H1 (cell line): ENCODE measurements at regions not wholly inside any gene's neighbourhood (a gene's known extent, or its start where the extent isn't known, plus 50 kb on each side); places are given as distances from the start of the nearest gene placed in this dataset.

Experiments
- CTCF ChIA-PET: fragments of 300-600 bp; sonication (Branson Sonifier 250); formaldehyde crosslinking; loops from one replicate; lab custom pipeline; 2021; ENCODE audit not compliant: partially characterized antibody; lab: Charles Lee
- POLR2A ChIA-PET: fragments of 300-600 bp; sonication (Branson Sonifier 250); formaldehyde crosslinking; loops from one replicate; lab custom pipeline; 2021; ENCODE audit warnings: inconsistent platforms; ENCODE audit not compliant: partially characterized antibody; lab: Charles Lee
- DNase-seq, 2 experiments: peaks; one replicate each; pipeline versions ENCODE4 v3.0.0 to v3.0.0-alpha.2; 2010 to 2022; ENCODE audit warnings: low spot score in 2 of 2, low read depth in 1 of 2, mixed read lengths in 1 of 2
- FAIRE-seq: peaks from 2 replicates; lab custom pipeline; 2011; peaks lifted over from hg19 to GRCh38; lab: Jason Lieb, UNC
- H2AFZ ChIP-seq: 2 replicates; pipeline ENCODE4 v1.8.1; 2012; ENCODE audit warnings: low read length, inconsistent platforms
- H2AK5ac ChIP-seq: 2 replicates; pipeline ENCODE4 v1.6.1; 2013; ENCODE audit warnings: low read depth, low read length
- H2BK120ac ChIP-seq: replicated peaks from 2 replicates; pipeline ENCODE3; 2013; ENCODE audit warnings: low read depth, low read length, inconsistent platforms
- H2BK12ac ChIP-seq: 2 replicates; pipeline ENCODE4 v1.6.1; 2013; ENCODE audit warnings: low read depth, low read length
- H2BK15ac ChIP-seq: 2 replicates; pipeline ENCODE4 v1.6.1; 2013; ENCODE audit warnings: low read length
- H2BK20ac ChIP-seq: 2 replicates; pipeline ENCODE4 v1.6.1; 2013; ENCODE audit warnings: low read length
- H2BK5ac ChIP-seq: 2 replicates; pipeline ENCODE4 v1.6.1; 2013; ENCODE audit warnings: low read depth, low read length
- H3K14ac ChIP-seq: 2 replicates; pipeline ENCODE4 v1.6.1; 2013; ENCODE audit warnings: inconsistent platforms; ENCODE audit not compliant: insufficient read length
- H3K18ac ChIP-seq: 2 replicates; pipeline ENCODE4 v1.6.1; 2013; ENCODE audit warnings: low read length; ENCODE audit errors: extremely low read depth
- H3K23ac ChIP-seq: 2 replicates; pipeline ENCODE4 v1.6.1; 2013; ENCODE audit warnings: inconsistent platforms; ENCODE audit not compliant: insufficient read length
- H3K23me2 ChIP-seq: 2 replicates; pipeline ENCODE4 v1.6.1; 2013; ENCODE audit warnings: low read depth, low read length
- H3K27ac ChIP-seq: 2 replicates; pipeline ENCODE4 v1.6.1; 2011; ENCODE audit warnings: low read depth, low read length, inconsistent platforms
- H3K27me3 ChIP-seq, 4 experiments: replicated peaks in 1 of 4; 1 replicate in 1 of 4; 2 replicates in 3 of 4; pipeline versions ENCODE4 v1.6.1 to v1.8.1; 2011 to 2013; ENCODE audit warnings: low read length in 3 of 4, mild to moderate bottlenecking in 3 of 4, inconsistent platforms in 2 of 4, mixed read lengths in 2 of 4, moderate library complexity in 1 of 4; ENCODE audit not compliant: control insufficient read depth in 3 of 4, insufficient read depth in 3 of 4; ENCODE audit errors: extremely low read depth in 1 of 4
- H3K36me3 ChIP-seq, 4 experiments: 2 replicates each; pipeline versions ENCODE4 v1.6.1 to v1.8.1; 2011 to 2013; ENCODE audit warnings: mild to moderate bottlenecking in 4 of 4, low read length in 3 of 4, moderate library complexity in 2 of 4, control low read depth in 1 of 4, inconsistent platforms in 1 of 4; ENCODE audit not compliant: insufficient read depth in 4 of 4, control insufficient read depth in 2 of 4
- H3K4ac ChIP-seq: replicated peaks from 2 replicates; pipeline ENCODE3; 2013; ENCODE audit warnings: low read length, low read depth, mixed read lengths, inconsistent platforms; ENCODE audit not compliant: insufficient read length
- H3K4me1 ChIP-seq, 4 experiments: replicated peaks in 1 of 4; 1 replicate in 1 of 4; 2 replicates in 3 of 4; pipeline versions ENCODE4 v1.6.1 to v1.8.1; 2011 to 2013; ENCODE audit warnings: low read length in 3 of 4, inconsistent platforms in 2 of 4, mixed read lengths in 1 of 4; ENCODE audit not compliant: insufficient read depth in 4 of 4, control insufficient read depth in 3 of 4
- H3K4me2 ChIP-seq, 2 experiments: 2 replicates each; pipeline versions ENCODE4 v1.6.1 to v1.8.1; 2011 to 2013; ENCODE audit warnings: low read depth in 2 of 2, low read length in 2 of 2, control low read depth in 1 of 2, inconsistent platforms in 1 of 2, mild to moderate bottlenecking in 1 of 2; ENCODE audit not compliant: insufficient read depth in 1 of 2
- H3K4me3 ChIP-seq, 4 experiments: fragments of 200-600, 300-600 bp in 1 of 4; sonication (generic), shearing (Covaris generic), sonication (Bioruptor Twin) in 1 of 4; 2 replicates each; pipeline versions ENCODE4 v1.5.1 to v1.8.1; 2011 to 2016; ENCODE audit warnings: low read length in 4 of 4, low read depth in 3 of 4, control low read depth in 2 of 4, inconsistent platforms in 2 of 4, mild to moderate bottlenecking in 2 of 4, mixed read lengths in 1 of 4, moderate library complexity in 1 of 4; ENCODE audit not compliant: insufficient read depth in 2 of 4; ENCODE audit errors: extremely low read depth in 1 of 4
- H3K56ac ChIP-seq: replicated peaks from 2 replicates; pipeline ENCODE3; 2013; ENCODE audit warnings: low read depth, mild to moderate bottlenecking, mixed read lengths, low read length, inconsistent platforms; ENCODE audit not compliant: insufficient read length
- H3K79me1 ChIP-seq: 2 replicates; pipeline ENCODE4 v1.6.1; 2013; ENCODE audit warnings: low read depth, low read length, control low read depth
- H3K79me2 ChIP-seq, 2 experiments: 2 replicates each; pipeline versions ENCODE4 v1.6.1 to v1.8.1; 2012 to 2013; ENCODE audit warnings: low read length in 2 of 2, mild to moderate bottlenecking in 2 of 2, inconsistent platforms in 1 of 2; ENCODE audit not compliant: insufficient read depth in 2 of 2, control insufficient read depth in 1 of 2
- H3K9ac ChIP-seq, 4 experiments: replicated peaks in 1 of 4; 1 replicate in 1 of 4; 2 replicates in 3 of 4; pipeline versions ENCODE4 v1.6.1 to v1.8.1; 2011 to 2013; ENCODE audit warnings: low read depth in 3 of 4, low read length in 3 of 4, control low read depth in 2 of 4, mild to moderate bottlenecking in 2 of 4, moderate library complexity in 2 of 4, inconsistent platforms in 1 of 4; ENCODE audit errors: extremely low read depth in 1 of 4
- H3K9me3 ChIP-seq, 2 experiments: 2 replicates each; pipeline versions ENCODE4 v1.6.1 to v1.8.1; 2012 to 2013; ENCODE audit warnings: mild to moderate bottlenecking in 2 of 2, moderate library complexity in 2 of 2, control low read depth in 1 of 2, inconsistent platforms in 1 of 2, low read depth in 1 of 2, low read length in 1 of 2, mixed read lengths in 1 of 2; ENCODE audit not compliant: insufficient read depth in 2 of 2
- H4K20me1 ChIP-seq, 2 experiments: replicated peaks in 1 of 2; 2 replicates each; pipeline versions ENCODE3 to v1.8.1; 2011 to 2013; ENCODE audit warnings: inconsistent platforms in 2 of 2, low read length in 2 of 2, mild to moderate bottlenecking in 1 of 2; ENCODE audit not compliant: insufficient read depth in 2 of 2, control insufficient read depth in 1 of 2
- H4K5ac ChIP-seq: 2 replicates; pipeline ENCODE4 v1.6.1; 2013; ENCODE audit warnings: low read length, low read depth, mixed read lengths, inconsistent platforms; ENCODE audit not compliant: insufficient read length
- H4K8ac ChIP-seq: 2 replicates; pipeline ENCODE4 v1.8.0; 2013; ENCODE audit warnings: mild to moderate bottlenecking, moderate library complexity, low read length, inconsistent platforms; ENCODE audit not compliant: insufficient read depth; ENCODE audit errors: extremely low read depth
- H4K91ac ChIP-seq: replicated peaks from 2 replicates; pipeline ENCODE3; 2013; ENCODE audit warnings: low read length, mixed read lengths, inconsistent platforms; ENCODE audit not compliant: insufficient read length
- BACH1 ChIP-seq: IDR thresholded peaks from 2 replicates; pipeline ENCODE4 v1.6.1; 2012; ENCODE audit warnings: low read length, improper control_type of control experiment
- CREB1 ChIP-seq: IDR thresholded peaks from 2 replicates; pipeline ENCODE4 v1.6.1; 2012; ENCODE audit warnings: inconsistent platforms
- KDM4A ChIP-seq: IDR thresholded peaks from one replicate; pipeline ENCODE4 v1.7.1; 2012; ENCODE audit warnings: low read depth, mild to moderate bottlenecking, moderate library complexity, low read length, inconsistent platforms; ENCODE audit not compliant: severe bottlenecking
- MAFK ChIP-seq: IDR thresholded peaks from 2 replicates; pipeline ENCODE4 v1.6.1; 2012; ENCODE audit warnings: low read depth, mild to moderate bottlenecking, improper control_type of control experiment, low read length
- WGBS, 2 experiments: shearing (Covaris generic) in 1 of 2; methylation state at CpG; one replicate each; pipeline versions ENCODE4 v1.1.6 to v1.1.7; 2013 to 2015; ENCODE audit warnings: low lambda C conversion rate in 2 of 2, mixed read lengths in 2 of 2, inconsistent platforms in 1 of 2, low coverage in 1 of 2, missing lambda C conversion rate in 1 of 2; ENCODE audit not compliant: insufficient replicate concordance in 2 of 2, insufficient coverage in 1 of 2, insufficient read length in 1 of 2; ENCODE audit errors: extremely low coverage in 1 of 2, missing lambda C conversion rate in 1 of 2; 5-methylcytosine and 5-hydroxymethylcytosine counted together

DNA sequence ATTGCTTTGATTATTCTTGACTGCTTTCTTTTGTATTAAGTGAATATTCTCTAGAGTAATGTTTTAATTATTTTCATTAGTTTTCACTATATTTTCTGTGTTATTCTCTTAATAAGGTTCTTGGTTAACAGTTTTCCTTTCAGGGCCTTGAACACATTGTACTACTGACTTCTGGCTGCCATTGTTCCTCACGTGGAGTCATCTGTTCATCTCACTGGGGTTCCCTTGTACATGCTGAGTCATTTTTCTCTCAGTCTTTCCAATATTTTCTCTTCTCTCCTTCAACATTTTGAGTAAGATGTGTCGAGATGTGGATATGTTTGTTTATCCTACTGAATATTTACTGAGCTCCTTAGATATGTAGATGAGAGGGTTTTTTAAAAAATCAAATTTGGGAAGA lies 400.7 kb downstream of the TCERG1L start:
- no peak overlapping the region for H3K9ac ChIP-seq
- H3K4me2 ChIP-seq = no peak overlapping the region
- H3K56ac ChIP-seq = no peak overlapping the region
- H3K14ac ChIP-seq = no peak overlapping the region
- no peak overlapping the region for H3K23ac ChIP-seq
- no peaks in the 10 kb centered on the region for H3K4me1 ChIP-seq
- no peaks in the 10 kb centered on the region for H3K23me2 ChIP-seq
- H2BK12ac ChIP-seq = no peak overlapping the region
- no peak overlapping the region for H4K5ac ChIP-seq
- H2AK5ac ChIP-seq = no peak overlapping the region
- H3K79me1 ChIP-seq = no peaks in the 10 kb centered on the region
- H3K36me3 ChIP-seq = no peaks in the 10 kb centered on the region
- no peaks in the 10 kb centered on the region for H4K20me1 ChIP-seq
- H2BK15ac ChIP-seq = no peak overlapping the region
- H2BK20ac ChIP-seq = no peak overlapping the region
- WGBS, 2 experiments = 87% methylated on average over 2 of the region's 2 CpGs; no CpG with 5 or more reads in 1 of the 2 experiments
- no peak overlapping the region for H3K4ac ChIP-seq
- no peak overlapping the region for H3K27ac ChIP-seq
- H3K79me2 ChIP-seq = no peaks in the 10 kb centered on the region
- no peak overlapping the region for H4K8ac ChIP-seq
- H2AFZ ChIP-seq = no peak overlapping the region
- TF ChIP-seq BACH1 = peak; percentile 19; the same call in 1 of the 2 replicates
- TF ChIP-seq KDM4A = no peak
- TF ChIP-seq MAFK = peak; percentile 27; the same call in 1 of the 2 replicates
- TF ChIP-seq CREB1 = no peak
- CTCF ChIA-PET = no interaction called here
- no peak overlapping the region for H3K4me3 ChIP-seq
- no peaks in the 10 kb centered on the region for H3K27me3 ChIP-seq
- H2BK120ac ChIP-seq = no peak overlapping the region
- H2BK5ac ChIP-seq = no peak overlapping the region
- no peaks in the 10 kb centered on the region; a peak in 1 of 4 replicates for H3K9me3 ChIP-seq
- no peak for DNase-seq
- H4K91ac ChIP-seq = no peak overlapping the region
- FAIRE-seq = no peak
- POLR2A ChIA-PET = no interaction called here
- no peak overlapping the region for H3K18ac ChIP-seq
